ENCODE measurements at regions not wholly inside any gene's neighbourhood (a gene's known extent, or its start where the extent isn't known, plus 50 kb on each side); places are given as distances from the start of the nearest gene placed in this dataset.
A peak's percentile ranks its signal among the peaks of the same experiment; 100 is the strongest.
"Not testable (repeated sequence)": the region's sequence is repeated elsewhere in the genome, so short reads cannot be mapped to it uniquely, and the experiment has no call there.

GRCh38 chr5:124620743-124621142, 125.7 kb downstream of the ZNF608 start:
- DNase-seq (ENCODE audit: low spot score) = no peak

GRCh38 chr5:124619121-124619520, 127.3 kb downstream of the ZNF608 start:
- no peak for DNase-seq (ENCODE audit: low spot score)

GRCh38 chr5:124617787-124618186, 128.7 kb downstream of the ZNF608 start:
- DNase-seq (ENCODE audit: low spot score) = no peak

GRCh38 chr5:124614836-124615385, 131.5 kb downstream of the ZNF608 start:
- no peak for DNase-seq (ENCODE audit: low spot score)

- no peak for DNase-seq (ENCODE audit: low spot score)
These were observed 132.3 kb downstream of the ZNF608 start for GRCh38 chr5:124614105-124614504.

- no peak for DNase-seq (ENCODE audit: low spot score)
These were observed 133.0 kb downstream of the ZNF608 start for GRCh38 chr5:124613273-124613953.

- DNase-seq (ENCODE audit: low spot score) = no peak
These were observed 134.4 kb downstream of the ZNF608 start for GRCh38 chr5:124612023-124612422.

- not testable (repeated sequence) for DNase-seq (ENCODE audit: low spot score)
These were observed 135.2 kb downstream of the ZNF608 start for GRCh38 chr5:124611262-124611661.

- not testable (repeated sequence) for DNase-seq (ENCODE audit: low spot score)
These were observed 136.8 kb downstream of the ZNF608 start for GRCh38 chr5:124609685-124610084.

GRCh38 chr5:124606543-124606942, 139.9 kb downstream of the ZNF608 start:
- no peak for DNase-seq (ENCODE audit: low spot score)

GRCh38 chr5:124606093-124606492, 140.3 kb downstream of the ZNF608 start:
- no peak for DNase-seq (ENCODE audit: low spot score)

GRCh38 chr5:124605541-124605940, 140.9 kb downstream of the ZNF608 start:
- DNase-seq (ENCODE audit: low spot score) = no peak

GRCh38 chr5:124604419-124604818, 142.0 kb downstream of the ZNF608 start:
- no peak for DNase-seq (ENCODE audit: low spot score)

- DNase-seq (ENCODE audit: low spot score) = no peak
These were observed 143.4 kb downstream of the ZNF608 start for GRCh38 chr5:124602925-124603650.

GRCh38 chr5:124599028-124599973, 147.1 kb downstream of the ZNF608 start:
- peak; percentile 23 for DNase-seq (ENCODE audit: low spot score)

GRCh38 chr5:124596595-124597421, 149.6 kb downstream of the ZNF608 start:
- DNase-seq (ENCODE audit: low spot score) = peak; percentile 20

- no peak for DNase-seq (ENCODE audit: low spot score)
These were observed 152.5 kb downstream of the ZNF608 start for GRCh38 chr5:124593952-124594351.

- DNase-seq (ENCODE audit: low spot score) = no peak
These were observed 153.5 kb downstream of the ZNF608 start for GRCh38 chr5:124592891-124593290.

- DNase-seq (ENCODE audit: low spot score) = no peak
These were observed 154.9 kb downstream of the ZNF608 start for GRCh38 chr5:124591583-124591982.

- no peak for DNase-seq (ENCODE audit: low spot score)
These were observed 155.8 kb downstream of the ZNF608 start for GRCh38 chr5:124590686-124591085.

- no peak for DNase-seq (ENCODE audit: low spot score)
These were observed 159.2 kb downstream of the ZNF608 start for GRCh38 chr5:124587280-124587679.
